GM21381 (cell line): ENCODE measurements at regions not wholly inside any gene's neighbourhood (a gene's known extent, or its start where the extent isn't known, plus 50 kb on each side); places are given as distances from the start of the nearest gene placed in this dataset.
"Not testable (repeated sequence)": the region's sequence is repeated elsewhere in the genome, so short reads cannot be mapped to it uniquely, and the experiment has no call there.

ENCODE experiments used
- ATAC-seq: cut with Tn5 transposase; IDR thresholded peaks from one replicate; pipeline ENCODE4 v1.9.1; 2021; ENCODE audit warnings: mild to moderate bottlenecking, moderate library complexity; ENCODE audit not compliant: unreplicated experiment

GRCh38 chr11:42802201-42802899, 509.4 kb upstream of the API5 start:
- ATAC-seq, result no peak

- ATAC-seq, result no peak
Measured at GRCh38 chr11:42806191-42806590, 505.6 kb upstream of the API5 start.

- ATAC-seq, result no peak
Measured at GRCh38 chr11:42812361-42812760, 499.4 kb upstream of the API5 start.

DNA sequence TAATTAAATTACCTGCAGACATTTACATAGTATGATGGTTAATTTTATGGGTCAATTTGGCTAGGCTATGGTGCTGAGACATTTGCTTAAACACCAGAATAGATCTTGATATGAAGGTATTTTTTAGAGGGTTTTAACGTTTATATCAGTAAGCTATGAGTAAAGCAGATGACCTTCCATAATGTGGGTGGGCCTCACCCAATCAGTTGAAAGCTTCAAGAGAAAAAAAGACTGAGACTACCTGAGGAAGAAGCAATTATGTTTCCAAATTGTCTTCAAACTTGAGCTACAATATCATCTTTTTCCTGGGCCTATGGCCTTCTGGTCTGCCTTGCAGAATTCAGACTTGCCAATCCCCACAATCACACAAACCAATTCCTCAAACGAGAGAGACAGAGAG, 498.8 kb upstream of the API5 start:
- no peak for ATAC-seq

- no peak for ATAC-seq
Measured at GRCh38 chr11:42816471-42816870, 495.3 kb upstream of the API5 start.

DNA sequence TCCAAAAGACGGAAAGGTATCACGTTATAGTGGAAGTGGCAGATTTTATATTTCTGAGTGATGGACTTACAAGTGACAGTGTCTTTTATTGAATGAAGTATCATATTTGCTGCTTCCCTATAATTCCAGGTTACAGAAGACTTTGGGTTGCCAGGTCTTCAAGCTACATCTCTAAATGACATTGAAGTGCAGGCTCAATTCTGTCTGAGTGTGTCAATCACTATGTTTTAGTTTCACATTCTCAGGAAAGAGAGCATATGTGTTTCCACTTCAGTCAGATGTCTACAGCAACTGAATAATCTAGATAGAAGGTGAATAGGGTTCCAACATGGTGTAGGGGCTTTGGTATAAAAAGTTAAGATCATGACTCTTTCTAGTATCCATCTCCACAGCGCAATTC, 492.7 kb upstream of the API5 start:
- ATAC-seq, result no peak

- not testable (repeated sequence) for ATAC-seq
Measured at GRCh38 chr11:42822188-42822587, 489.6 kb upstream of the API5 start.

GRCh38 chr11:42823546-42823945, 488.2 kb upstream of the API5 start:
- no peak for ATAC-seq

DNA sequence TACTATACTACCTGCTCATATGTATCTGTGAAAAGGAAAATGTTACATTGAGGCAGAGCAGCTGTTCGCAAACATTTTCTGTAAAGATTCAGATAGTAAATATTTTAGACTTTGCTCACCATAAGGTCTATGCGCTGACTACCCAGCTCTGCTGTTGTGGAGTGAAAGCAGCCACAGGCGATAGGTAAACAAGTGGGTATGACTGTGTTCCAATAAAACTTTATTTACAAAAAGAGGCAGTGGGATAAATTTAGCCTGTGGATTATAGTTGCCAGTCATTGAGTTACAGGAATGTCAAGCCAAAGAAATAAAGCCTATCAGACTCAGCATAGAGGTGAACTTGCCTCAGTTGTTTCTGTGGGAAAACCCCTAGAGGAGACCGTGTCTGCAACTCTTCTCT, 487.7 kb upstream of the API5 start:
- ATAC-seq, result no peak

GRCh38 chr11:42825598-42825997, 486.2 kb upstream of the API5 start:
- no peak for ATAC-seq

- no peak for ATAC-seq
Measured at GRCh38 chr11:42827845-42828244, 484.0 kb upstream of the API5 start.

DNA sequence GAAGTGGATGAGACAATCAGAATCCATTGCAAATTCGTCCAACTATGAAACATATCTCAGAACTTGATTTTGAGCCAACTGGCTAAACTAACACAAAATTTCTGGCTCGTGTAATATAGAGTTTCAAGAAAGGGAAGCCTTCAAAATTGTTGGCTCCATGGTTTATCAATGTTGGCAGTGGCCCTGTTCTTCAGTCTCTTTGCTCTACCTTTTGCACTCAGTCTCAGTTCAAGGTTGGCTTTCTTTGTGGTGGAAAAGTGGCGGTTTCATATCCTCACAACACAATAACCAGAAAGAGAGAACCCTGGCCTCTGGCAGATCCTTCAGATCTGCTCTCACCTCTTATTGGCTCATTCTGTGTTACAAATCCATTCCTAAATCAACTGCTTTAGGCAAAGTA, 473.8 kb upstream of the API5 start:
- no peak for ATAC-seq

DNA sequence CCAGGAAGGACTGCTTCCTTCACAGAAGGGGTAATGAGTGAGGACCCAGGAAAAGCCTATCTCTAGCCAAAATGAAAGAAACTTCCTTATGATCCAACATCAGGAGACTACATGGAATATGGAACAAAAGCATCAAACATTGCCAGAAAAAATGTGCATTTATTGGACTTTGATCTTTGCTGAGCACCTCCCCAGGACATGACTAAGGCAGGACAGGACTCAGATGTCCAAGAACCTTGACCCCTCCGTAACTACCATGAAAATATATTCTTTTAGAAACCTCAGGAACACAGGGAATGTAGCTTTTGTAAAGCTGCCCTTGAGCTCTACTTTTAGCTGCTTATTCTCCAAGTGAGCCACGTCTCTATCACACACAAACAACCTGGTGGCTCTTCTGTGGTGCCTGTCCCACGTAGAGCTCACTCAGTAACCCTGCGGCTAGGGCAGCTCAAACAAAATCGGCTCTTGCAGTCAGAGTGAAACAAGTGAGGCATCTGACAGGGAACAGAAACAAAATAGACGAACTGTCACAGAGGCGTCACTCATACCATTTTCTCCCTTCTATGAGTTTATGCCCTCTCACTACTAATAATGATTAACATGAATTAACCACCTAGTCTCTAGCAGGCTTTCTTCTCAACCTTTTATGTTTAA, 471.5 kb upstream of the API5 start:
- no peak for ATAC-seq

DNA sequence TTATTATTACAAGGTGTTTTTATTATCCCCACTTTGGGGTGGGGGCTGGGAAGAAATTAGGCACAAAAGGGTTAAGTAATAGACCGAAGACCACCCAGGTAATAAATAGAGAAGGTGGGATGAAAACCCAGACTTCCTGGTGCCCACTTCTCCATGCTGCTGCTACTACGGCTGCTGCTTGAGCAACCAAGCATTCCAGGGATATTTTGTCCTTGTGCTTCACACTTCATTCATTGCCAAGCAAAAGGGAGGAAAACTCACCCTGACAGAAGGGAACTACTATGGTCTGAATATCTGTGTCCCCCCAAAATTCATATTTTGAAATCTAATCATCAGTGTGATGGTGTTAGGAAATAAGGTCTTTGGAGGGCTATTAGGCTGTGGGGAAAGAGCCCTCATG, 470.9 kb upstream of the API5 start:
- ATAC-seq, result no peak

GRCh38 chr11:42841556-42841955, 470.2 kb upstream of the API5 start:
- no peak for ATAC-seq

DNA sequence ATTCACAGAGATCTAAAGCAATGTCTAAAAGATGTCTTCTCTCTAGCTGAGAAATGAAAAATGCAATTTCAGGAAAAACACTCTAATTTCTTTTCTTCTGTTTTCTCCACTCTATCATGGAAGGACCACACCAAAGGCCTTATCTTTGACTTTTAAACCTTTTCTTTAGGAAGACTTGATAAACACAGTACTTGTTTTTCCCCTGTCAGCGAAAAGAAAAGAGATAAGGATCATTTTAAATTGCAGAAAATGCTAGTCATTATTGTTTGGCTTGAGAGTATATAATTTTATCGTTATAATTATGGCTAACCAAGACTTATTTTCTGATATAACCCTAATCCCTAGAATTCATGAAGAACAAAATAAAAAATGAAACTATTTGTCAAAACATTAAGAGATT, 462.4 kb upstream of the API5 start:
- ATAC-seq, result no peak

DNA sequence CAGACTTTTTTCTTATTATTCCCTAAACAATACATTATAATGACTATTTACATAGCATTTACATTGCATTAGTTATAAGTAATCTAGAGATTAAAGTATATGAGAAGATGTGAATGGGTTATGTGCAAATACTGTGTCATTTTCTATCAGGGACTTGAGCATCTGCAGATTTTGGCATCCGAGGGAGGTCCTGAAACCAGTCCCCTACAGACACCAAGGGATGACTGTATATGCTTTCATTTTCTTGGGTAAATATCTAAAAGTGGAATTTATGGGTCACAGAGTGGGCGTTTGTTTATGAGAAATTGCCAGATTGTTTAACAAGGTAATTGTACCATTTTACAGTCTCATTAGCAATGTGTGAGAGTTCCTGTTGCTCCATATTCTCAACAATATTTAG, 454.5 kb upstream of the API5 start:
- ATAC-seq, result no peak

DNA sequence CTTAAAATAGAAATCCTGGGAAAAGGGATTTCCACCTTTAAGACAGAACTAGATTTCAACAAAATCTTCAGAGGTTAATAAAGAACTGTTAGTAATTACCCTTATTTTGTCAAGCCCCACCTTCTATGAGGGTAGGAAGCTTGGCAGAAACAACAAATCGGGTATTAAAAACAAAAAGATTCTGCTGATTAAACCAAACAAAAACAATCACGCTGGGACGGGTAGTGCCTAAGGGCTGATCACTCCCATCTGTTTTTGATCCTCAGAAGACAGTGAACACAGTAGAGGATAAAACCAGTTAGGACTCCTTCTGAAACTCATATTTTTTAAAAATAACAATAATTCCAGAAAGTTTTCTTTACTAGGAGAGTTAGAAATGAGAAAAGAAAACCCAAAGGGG, 441.3 kb upstream of the API5 start:
- no peak for ATAC-seq

DNA sequence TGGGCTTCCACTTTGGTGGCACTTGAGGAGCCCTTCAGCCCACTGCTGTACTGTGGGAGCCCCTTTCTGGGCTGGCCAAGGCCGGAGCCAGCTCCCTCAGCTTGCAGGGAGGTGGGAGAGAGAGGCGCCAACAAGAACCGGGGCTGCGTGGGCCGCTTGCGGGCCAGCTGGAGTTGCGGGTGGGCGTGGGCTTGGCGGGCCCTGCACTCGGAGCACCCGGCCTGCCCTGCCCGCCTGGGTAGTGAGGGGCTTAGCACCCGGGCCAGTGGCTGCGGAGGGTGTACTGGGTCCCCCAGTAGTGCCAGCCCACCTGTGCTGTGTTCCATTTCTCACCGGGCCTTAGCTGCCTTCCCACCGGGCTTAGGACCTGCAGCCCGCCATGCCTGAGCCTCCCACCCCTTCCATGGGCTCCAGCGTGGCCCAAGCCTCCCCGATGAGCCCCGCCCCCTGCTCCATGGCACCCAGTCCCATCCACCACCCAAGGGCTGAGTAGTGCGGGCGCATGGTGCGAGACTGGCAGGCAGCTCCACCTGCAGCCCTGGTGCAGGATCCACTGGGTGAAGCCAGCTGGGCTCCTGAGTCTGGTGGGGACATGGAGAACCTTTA, 437.9 kb upstream of the API5 start:
- not testable (repeated sequence) for ATAC-seq

DNA sequence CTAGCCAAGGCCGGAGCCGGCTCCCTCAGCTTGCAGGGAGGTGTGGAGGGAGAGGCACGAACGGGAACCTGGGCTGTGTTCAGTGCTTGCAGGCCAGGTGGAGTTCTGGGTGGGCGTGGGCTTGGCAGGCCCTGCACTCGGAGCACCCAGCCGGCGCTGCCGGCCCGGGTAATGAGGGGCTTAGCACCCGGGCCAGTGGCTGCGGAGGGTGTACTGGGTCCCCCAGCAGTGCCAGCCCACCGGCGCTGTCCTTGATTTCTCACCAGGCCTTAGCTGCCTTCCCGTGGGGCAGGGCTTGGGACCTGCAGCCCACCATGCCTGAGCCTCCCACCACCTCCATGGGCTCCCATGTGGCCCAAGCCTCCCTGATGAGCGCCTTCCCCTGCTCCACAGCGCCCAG, 430.5 kb upstream of the API5 start:
- not testable (repeated sequence) for ATAC-seq

DNA sequence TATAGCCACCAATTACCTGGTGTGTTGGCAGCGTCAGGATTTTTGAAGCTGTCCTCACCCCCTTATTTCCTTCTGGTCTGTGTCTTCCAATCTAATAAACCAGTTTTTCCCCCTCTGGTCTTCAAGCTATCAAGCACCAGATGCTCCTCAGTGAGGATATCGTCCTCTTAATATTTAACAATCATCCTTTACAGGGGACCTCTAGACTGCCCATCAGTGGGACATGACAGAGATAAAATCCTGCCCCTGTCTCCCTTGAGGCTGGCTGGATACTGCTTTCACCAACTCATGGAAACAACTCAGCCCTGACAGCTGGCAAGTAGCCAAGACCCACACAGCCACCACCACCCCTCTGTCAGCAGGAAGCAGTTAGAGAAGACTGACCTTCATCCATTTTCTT, 421.0 kb upstream of the API5 start:
- no peak for ATAC-seq

GRCh38 chr11:42901084-42901483, 410.7 kb upstream of the API5 start:
- ATAC-seq, result no peak
